SIG-M5 (cell line): ENCODE measurements at regions not wholly inside any gene's neighbourhood (a gene's known extent, or its start where the extent isn't known, plus 50 kb on each side); places are given as distances from the start of the nearest gene placed in this dataset.

Source experiments
- DNase-seq: peaks from one replicate; lab custom pipeline; 2025; lab: John Stamatoyannopoulos, UW

DNA sequence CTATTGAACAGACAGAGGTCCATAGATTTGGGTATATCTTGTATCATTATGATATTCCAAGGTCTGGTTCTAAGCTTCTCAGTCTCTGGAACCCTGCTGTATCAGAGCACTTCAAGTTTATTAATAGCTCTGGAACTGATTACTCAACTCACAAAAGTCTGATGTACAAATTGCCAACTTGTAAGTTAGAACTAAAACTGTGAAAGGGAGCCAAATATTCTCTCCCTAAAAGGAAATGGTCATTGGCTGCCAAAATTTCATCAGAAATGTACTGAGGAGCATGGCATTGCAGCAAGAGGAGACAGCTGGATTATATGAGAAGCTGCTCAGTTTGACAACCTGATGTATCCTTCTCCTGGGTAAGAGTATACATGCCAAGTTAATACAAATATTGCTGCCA, 828.8 kb upstream of the SEL1L start:
- no peak for DNase-seq

DNA sequence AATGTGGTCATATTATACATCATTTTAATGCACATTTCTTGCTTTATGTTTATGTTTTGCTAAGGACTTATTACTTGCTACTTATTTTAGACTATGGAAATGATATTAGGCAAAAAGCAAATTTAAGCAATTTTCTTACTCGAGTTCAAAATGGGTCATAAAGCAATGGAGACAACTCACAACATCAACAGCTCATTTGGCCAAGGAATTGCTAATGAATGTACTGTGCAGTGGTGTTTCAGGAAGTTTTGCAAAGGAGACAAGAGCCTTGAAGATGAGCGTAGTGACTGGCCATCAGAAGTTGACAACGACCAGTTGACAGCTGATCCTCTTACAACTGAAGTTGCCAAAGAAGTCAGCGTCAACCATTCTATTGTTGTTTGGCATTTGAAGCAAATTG, 831.8 kb upstream of the SEL1L start:
- DNase-seq, result no peak

DNA sequence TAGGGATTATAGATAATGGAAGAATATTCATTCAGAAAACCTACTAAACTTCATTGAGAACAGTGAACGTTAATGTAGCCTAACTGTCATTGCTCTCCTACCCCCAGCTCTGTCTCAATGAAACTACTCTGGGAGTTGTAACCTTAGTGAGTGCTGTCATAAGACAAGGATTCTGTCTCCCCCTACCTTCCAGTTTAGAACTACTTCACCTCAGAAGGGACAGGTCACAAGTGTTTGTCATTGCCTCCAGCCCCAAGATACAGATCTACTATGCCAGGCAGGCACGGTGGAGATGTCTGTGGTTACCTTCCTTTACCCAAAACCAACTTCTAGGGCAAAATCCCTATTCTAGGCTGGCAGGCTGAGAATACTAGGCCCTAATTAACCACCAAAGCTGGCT, 833.1 kb upstream of the SEL1L start:
- no peak for DNase-seq

DNA sequence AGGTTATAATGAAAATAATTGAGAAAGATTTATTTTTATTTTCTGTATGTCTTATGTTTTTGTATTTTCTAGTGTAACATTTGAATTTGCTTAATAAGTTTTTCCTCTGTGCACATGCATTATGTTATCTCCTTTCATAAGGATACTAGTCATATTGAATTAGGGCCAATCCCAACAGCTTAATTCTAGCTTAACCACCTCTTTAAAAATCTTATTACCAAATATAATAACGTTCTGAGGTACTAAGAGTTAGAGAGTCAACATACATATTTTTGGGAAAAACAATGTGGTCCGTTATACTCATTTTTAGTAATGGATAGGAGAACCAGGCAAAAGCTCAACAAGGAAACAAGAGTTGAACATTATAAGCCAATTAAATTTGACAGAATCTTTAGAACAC, 845.6 kb upstream of the SEL1L start:
- DNase-seq, result no peak

DNA sequence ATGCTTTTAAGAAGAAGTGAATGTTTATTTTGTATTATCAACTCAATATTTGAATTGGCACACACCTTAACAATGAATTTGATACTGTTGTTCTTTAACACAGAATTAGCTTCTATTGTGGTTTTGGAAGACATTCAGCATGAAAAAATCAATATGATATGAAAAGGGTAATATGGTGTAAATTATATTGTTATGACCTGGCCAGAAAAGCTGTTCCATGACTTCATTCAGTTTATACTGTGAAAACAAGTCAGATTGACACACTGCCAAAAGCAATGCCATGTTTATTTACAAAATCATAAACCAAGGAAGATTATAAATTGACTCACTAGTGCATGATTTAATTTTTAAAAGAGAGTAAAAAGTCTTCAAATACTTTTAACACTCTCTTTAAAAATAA, 851.4 kb upstream of the SEL1L start:
- DNase-seq, result no peak

DNA sequence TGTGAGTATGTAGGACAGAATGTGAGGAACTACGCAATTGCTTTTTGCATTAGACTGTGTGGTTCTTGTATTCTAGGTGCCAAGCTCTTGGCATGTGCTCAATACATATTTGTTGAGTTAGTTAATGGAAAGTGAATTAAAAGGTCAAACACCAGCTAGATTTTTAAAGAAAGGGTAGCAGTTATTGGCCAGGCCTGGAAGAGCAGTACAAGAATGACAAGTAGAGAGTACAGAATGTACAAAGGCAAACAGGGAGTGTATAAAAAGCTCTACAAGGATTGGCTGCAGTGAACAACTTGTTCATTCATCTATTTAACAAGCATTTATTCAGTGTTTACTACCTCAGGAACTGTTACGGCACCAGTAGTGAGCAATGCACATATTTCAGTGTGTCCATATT, 854.0 kb upstream of the SEL1L start:
- DNase-seq, result no peak

DNA sequence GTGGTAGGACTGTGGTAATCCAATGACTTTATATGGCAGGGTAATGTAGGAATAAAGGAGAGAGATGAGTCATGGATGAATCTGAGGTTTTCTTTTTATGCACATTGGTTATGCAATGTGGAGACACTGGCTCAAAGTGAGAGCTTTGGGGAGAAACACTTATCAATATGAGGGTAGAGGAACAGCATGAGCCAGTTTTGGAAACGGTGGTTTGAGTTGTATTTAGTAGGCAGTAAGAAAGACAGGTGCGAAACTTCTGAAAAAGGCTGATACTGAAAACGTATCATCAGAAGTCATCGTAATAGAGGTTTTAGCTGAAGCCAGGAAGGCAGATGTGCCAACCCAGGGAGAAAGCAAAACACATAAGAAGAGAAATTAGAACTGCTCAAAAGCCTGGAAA, 854.8 kb upstream of the SEL1L start:
- DNase-seq, result no peak

DNA sequence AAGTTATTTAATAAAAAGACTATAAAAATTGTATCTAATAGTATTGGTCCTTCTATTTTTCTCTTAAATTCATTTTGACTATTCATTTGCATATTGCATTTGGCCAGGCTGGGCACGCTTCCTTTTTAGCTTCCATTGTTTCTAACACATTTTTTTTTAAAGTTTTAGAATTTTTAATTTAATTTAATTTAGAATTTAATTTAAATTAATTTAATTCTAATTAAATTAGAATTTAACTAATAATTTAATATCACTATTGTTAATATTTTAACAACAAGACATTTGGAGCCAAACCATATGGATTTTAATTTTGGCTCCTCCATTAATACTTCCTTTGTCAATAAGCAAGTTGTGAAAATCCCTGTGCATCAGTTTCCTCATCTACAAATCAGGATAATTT, 856.9 kb upstream of the SEL1L start:
- no peak for DNase-seq

DNA sequence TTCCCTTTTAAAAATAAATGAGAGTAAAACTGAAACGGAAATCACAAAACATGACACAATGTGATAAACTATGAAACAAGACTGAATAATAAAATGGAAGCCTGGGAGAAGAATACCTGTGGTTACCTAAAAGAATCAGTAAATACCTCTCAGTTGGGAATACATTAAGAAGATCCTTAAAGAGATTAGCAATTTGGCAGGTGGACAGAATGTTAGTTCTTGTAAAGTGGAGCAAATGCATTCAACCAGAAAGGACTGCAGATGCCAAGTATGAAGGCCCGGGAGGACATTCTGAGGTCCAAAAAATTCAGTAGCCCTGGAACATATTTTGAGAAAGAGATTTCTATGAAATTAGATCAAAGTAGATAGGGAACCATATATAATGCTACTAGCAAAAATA, 861.3 kb upstream of the SEL1L start:
- no peak for DNase-seq

DNA sequence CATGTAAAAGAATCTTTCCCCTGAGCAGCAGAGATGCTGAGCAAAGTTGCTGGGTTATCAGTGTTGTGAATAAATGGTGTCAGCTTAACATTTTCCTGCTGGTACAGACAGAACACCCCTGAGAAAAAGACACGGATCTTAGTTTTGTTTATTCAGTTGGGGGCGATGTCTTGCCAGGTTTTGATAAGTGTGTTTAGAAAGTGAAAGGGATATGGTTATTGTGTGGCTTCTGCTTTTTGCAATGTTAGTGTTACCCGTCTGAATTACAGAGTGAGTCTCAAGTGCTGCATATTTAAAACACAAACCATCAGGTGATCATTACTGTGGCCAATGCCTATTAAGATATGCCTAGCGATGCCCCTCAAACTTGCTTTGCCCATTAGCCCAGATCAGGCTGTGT, 864.6 kb upstream of the SEL1L start:
- DNase-seq, result no peak

DNA sequence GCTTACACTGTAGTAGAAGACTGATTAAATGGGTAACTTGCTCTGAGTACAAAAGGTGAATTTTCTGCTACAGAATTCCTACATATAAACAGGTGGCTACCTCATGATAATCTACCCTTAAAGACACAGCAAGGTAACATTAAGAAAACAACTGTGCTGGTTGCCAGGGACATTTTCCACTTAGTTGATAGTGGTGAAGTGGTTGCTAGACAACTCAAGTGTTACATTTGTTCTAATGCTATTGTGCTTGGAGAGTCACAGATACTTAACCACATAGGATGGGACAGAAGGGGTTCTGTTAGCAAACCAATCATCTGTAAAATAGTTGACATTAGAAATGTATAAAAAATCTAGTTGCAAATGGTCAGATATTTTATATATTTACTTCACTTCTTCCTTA, 870.3 kb upstream of the SEL1L start:
- no peak for DNase-seq

DNA sequence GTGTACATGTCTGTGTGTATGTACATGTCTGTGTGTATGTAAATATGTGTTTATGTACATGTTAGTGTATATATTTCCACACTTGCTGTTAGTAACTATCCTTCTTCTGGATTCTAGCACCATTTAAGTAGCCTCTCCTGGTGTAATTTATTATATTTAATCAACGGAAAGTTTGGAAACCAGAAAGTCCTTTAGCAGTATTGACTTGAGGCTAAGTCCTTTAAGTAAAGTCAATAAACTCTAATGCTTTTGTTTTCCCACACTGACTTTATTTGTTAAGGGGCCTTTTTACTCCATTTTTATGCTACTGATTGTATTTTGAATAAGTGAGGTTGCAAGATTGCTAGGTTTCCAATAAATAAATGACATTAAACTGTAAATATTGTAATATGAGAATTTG, 876.4 kb upstream of the SEL1L start:
- DNase-seq, result no peak

DNA sequence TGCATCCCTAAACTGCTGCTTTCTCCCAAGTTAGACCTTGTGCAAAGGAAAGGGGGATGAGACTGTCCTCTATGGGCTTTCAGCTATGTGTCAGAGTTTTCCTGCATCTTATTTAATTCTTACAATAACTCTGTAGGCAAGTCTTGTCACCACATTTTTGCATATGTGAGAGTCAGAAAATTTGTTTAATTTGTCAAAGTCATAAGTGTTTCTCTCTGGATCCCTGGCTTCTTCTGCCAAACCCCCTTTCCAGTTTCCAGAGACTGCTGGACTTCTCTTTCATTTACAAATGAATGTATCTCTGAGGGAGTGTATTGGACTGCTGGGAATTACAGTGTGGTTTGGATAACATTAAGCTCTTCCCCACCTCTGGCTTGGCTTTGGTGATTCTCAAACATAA, 877.6 kb upstream of the SEL1L start:
- DNase-seq, result no peak

DNA sequence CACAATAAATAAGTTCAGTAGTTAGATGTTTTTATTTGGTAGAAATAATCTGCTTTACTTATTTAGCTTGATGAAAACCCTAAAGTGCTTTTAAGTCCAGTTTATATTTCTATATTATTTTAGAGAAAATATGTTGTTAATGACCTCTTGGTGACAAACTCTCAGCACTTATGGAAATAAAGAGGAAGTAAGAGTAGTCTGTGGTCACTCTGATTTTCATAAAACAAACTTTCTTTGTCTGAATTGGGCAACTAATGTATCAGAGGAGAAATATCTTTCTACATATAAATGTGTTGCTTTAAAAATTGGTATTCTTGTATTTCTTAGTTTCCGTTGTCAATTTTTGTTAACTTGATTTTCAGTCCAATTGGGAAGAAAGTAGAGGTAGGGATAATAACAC, 878.9 kb upstream of the SEL1L start:
- DNase-seq, result no peak

DNA sequence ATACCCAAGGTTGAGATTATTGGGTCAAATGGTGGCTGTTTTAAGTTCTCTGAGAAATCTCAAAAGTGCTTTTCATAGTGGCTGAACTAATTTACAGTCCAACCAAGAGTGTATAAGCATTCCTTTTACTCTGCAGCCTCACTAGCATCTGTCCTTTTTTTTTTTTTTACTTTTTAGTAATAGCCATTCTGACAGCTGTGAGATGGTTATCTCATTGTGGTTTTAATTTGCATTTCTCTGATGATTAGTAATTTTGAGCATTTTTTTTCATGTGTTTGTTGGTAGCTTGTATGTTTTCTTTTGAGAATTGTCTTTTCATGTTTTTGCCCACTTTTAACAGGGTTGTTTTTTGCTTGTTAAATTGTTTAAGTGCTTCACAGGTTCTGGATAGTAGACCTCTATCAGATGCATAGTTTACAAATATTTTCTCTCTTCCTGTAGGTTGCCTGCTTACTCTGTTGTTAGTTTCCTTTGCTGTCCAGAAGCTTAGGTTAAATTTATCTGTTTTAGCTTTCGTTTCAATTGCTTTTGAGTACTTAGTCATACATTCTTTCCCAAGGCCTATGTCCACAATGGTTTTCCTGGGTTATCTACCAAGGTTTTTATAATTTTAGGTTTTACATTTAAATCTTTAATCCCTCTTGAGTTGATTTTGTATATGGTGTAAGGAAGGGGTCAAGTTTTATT, 881.3 kb upstream of the SEL1L start:
- no peak for DNase-seq

DNA sequence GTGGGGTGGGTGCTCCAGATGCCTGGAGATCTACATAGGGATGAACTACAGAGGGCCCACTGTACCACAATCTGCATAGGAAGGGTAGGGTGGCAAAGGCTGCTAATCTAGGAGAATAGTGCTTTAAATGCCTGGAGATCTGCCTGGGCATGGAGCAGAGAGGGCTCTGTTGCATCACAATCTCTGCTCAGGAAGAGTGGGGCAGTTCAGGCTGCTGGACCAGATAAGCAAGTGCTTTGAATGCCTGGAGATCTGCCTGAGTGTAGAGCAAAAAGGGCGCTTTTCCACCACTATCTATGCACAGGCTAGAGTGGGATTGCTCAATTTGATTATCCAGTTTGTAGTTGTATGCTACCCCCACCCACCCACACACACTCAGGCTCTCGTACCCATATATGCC, 886.3 kb upstream of the SEL1L start:
- no peak for DNase-seq

DNA sequence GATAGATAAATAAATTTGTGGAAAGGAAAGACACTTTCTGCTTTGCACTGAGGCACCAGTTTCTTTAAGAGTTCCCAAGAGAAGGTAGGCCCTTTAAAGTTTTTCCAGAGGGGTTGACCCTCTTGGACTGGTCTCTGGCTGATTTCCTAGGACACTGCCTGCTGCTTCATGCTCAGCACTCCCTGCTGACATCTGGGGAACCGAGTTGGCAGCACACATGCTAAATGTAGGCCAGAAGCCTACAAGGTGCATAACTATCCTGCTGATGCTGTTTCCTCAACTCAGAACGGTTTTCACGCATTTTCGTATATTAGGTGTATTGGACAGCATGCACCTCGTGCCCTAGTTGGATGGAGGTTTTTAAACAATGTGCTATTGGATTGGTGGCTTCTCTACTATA, 887.2 kb upstream of the SEL1L start:
- DNase-seq, result no peak

DNA sequence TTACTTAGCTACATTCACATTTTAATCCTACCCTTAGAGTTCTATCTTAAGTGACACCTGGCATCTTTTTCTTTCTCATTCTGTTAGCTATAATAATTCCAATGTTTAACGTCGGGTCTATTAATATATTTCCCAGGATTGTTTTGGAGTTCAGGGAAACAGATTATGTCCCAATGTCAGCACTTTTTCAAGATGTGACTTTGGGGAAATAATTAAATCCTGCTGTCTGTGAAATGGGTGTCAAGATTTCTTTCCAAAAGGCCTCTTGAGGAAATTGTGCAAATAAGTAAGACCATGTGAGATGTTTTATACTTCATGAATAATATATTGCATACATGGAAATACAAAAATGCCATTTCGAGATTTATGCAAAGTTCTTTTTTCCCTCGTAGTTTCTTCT, 887.6 kb upstream of the SEL1L start:
- DNase-seq, result no peak

DNA sequence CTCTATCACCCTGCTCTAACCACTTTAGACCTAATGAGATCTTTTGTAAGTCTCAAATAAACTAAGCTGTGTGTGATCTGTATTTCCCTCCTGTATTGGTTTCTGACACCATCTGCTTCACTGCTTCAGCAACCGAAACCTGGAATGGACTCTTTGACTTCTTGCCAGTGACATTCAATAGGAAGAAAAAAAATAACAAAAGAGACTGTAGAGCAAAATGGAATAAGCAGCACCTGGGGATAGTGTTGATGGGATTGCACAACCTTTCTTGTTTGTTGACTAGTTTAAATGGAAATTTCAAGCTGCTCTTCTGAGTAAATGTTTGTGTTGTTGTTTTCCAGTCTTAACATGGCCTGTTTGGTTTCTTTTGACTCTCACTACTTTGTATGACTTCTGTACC, 888.6 kb upstream of the SEL1L start:
- DNase-seq, result no peak

DNA sequence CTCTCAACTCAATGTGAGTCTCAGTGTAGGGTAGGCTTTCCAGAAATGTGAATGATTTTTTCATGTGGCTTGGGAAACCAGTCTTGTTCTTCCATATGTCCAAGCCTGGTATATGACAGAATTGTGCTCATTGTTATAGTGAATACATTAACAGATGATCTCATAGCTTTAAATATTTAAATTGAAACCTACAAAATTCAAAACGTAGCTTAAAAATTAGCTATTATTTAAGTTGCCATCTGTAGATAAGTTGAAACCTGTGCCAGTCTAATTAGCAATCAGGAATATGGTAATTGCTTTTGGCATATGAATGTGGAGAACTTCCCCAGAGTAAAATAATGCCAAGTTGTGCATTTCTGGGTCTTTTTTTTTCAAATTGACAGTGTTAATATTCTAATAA, 891.6 kb upstream of the SEL1L start:
- no peak for DNase-seq

DNA sequence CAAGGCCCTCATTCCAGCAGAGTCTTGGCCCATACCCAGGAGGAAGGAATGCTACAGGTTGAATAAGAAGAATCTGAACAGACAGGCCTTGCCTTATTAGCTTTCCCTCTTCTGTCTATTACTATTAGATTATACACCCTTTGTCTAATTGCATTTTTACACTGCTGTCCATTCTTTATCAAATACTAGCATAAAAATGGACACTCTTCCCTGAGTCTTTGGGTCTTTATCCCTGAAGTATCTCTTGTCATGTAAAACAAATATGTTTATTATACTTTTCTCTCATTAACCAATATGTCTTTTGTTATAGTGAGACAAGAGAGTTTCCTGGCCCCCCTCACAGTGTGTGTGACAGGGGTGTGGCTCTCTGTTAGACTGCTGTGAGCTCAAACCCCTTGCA, 897.4 kb upstream of the SEL1L start:
- no peak for DNase-seq

DNA sequence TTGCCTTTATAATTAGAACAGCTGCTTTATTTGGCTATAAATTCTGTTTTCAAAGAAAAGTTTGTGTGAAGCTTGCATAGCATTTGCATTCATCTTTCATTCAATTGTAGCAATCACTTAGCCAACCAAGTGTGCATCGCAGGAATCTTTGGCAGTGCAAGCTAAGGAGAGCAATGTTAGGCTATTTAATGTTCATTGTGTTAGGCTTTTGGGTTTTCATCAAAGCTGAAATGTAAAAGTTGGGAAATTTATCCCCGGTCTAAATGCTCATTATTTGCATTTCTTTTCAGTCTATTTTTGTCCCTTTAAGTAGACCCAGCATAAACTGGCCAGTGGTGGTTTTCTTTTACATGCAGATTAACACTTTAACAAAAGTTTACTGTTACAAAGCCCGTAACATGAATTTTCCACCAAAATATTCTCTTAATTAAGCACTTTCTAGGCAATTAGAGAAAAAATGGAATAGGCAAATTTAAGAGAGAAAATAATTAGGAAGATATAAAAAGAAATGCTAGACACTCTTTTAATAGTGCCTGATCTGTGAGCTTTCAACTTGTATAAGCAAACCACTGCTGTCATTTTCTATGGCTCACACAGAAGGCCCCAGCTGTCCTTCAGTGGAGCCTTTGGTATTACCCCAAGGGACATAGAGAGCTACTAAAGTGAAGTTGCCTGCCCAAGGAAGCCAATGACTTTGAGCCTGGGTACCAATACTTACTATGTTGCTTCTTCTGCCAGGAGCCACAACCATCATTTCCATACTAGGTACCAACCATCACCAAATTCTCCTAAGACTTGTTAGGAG, 898.9 kb upstream of the SEL1L start:
- no peak for DNase-seq

DNA sequence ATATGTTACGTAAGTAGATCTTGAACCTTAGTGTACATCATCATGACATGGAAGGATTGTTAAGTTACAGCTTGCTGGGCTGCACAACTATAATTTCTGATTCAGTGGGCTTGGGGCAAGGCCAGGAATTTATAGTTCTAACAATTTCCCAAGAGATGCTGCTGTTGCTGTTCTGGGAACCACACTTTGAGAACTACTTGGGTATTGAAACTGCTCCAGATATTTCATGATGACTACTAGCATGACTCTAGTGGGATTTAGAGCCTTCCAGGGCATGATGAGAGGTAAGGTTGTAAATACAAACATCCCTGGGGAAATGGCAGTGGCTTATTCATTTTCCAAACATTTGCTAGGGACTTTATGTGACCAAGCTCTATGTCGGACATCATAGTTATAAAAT, 904.8 kb upstream of the SEL1L start:
- DNase-seq, result no peak

DNA sequence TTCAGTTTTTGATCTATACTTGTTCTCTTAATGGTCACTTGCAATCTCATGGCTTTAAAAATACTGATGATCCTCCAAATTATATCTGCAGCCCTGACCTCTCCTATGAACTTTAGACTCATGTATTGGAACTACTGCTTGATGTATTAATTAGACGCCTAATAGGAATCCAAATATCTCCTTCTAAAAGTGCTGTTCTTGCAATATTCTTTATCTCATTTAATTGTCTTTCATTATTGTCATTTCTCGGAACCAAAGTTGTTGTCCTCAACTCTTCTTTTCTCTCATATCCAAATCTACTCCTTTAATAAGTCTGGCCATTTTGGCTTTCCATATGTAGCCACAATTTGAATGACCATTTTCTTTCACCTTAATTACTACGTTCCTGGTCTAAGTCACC, 907.6 kb upstream of the SEL1L start:
- no peak for DNase-seq
